GM12801 (cell line): ENCODE measurements at regions not wholly inside any gene's neighbourhood (a gene's known extent, or its start where the extent isn't known, plus 50 kb on each side); places are given as distances from the start of the nearest gene placed in this dataset.

Experiments used
- CTCF ChIP-seq: IDR thresholded peaks from one replicate; pipeline ENCODE4 v1.5.1; 2011; ENCODE audit warnings: control low read depth; ENCODE audit not compliant: insufficient read length; ENCODE audit errors: extremely low read depth

- no peak for TF ChIP-seq CTCF
Measured at GRCh38 chr7:25864943-25865751, 286.9 kb upstream of the NFE2L3 start.

DNA sequence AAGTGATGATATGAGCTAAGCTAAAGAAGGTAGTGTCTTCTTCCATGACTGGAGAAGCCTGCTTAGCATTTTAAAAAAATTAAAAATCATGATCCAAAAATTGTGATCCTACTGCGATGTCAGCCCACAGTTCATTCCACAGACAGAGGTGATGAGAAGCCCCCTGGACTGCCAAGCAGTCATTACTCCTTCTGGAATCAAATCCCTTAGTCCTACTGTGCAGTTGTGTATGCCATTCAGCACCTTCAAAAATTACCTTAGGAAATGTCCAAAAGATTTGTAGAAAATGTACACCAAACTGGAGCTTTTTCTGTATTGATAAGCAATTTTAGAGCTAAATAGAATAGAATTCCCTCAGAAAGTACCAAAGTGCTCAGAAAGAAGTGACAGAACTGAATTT lies 283.5 kb upstream of the NFE2L3 start:
- TF ChIP-seq CTCF: no peak

DNA sequence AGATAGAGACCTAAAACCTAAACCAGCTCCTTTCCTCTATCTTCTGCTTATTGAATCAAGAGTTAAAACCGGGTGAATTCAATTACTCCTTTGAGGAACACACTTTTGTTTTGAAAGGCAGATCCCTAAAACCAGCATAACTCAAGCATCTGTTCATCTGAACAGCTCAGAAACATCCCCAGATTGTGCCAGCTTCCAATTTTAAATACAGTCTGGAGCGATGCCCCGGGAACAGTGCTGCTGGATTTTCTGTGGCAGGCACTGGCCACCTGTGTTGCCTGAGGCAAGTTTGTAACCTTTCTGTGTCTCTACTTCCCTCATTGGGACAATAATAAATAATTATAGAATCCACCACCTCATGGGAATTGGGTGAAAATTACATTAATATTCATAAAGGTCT lies 281.4 kb upstream of the NFE2L3 start:
- no peak for TF ChIP-seq CTCF

- no peak for TF ChIP-seq CTCF
Measured at GRCh38 chr7:25876092-25876491, 275.9 kb upstream of the NFE2L3 start.

- no peak for TF ChIP-seq CTCF
Measured at GRCh38 chr7:25877802-25878789, 273.9 kb upstream of the NFE2L3 start.

- TF ChIP-seq CTCF: no peak
Measured at GRCh38 chr7:25879799-25880198, 272.2 kb upstream of the NFE2L3 start.

GRCh38 chr7:25881317-25882037 lies 270.5 kb upstream of the NFE2L3 start:
- TF ChIP-seq CTCF: no peak
